GM12878 (cell line): ENCODE measurements at regions not wholly inside any gene's neighbourhood (a gene's known extent, or its start where the extent isn't known, plus 50 kb on each side); places are given as distances from the start of the nearest gene placed in this dataset.
"Not testable (repeated sequence)": the region's sequence is repeated elsewhere in the genome, so short reads cannot be mapped to it uniquely, and the experiment has no call there.

Source experiments
- ATAC-seq: fragments of 200-7000 bp; cut with Tn5 transposase; 3 replicates; pipeline ENCODE4 v1.9.1; 2020; ENCODE audit warnings: mild to moderate bottlenecking, moderate library complexity
- BruUV-seq: library from RNA; stranded (reverse); fragments of 400-500 nt; replicated peaks from 2 replicates; lab custom pipeline; 2021; lab: Mats Ljungman, UMichigan
- CTCF ChIA-PET: fragments of 300-600 bp; sonication (Branson Sonifier 250); formaldehyde crosslinking; extraction: SDS; loops from one replicate; lab custom pipeline; 2021; ENCODE audit warnings: inconsistent platforms; lab: Yijun Ruan, JAX
- POLR2A ChIA-PET: fragments of 350-600 bp; formaldehyde crosslinking; extraction: SDS; loops from one replicate; lab custom pipeline; 2021; ENCODE audit warnings: inconsistent platforms; lab: Charles Lee
- RAD21 ChIA-PET: fragments of 300-600 bp; sonication (Branson Sonifier 250); formaldehyde crosslinking; loops from one replicate; lab custom pipeline; 2023; ENCODE audit warnings: antibody characterized with exemption; ENCODE audit not compliant: unreplicated experiment; lab: Charles Lee
- SMC1A ChIA-PET: fragments of 300-600 bp; sonication (Branson Sonifier 250); formaldehyde crosslinking; loops from one replicate; lab custom pipeline; 2023; ENCODE audit not compliant: unreplicated experiment, uncharacterized antibody; lab: Charles Lee
- DNase-seq: peaks from one replicate; pipeline ENCODE4 v3.0.0-alpha.2; 2011; ENCODE audit warnings: low read depth, low spot score
- FAIRE-seq: peaks from 3 replicates; lab custom pipeline; 2011; peaks lifted over from hg19 to GRCh38; lab: Jason Lieb, UNC
- H2AFZ ChIP-seq: 2 replicates; pipeline ENCODE4 v1.6.0; 2011; ENCODE audit warnings: low read depth, low read length, control low read depth; ENCODE audit not compliant: control insufficient read depth
- H3K27ac ChIP-seq: 2 replicates; pipeline ENCODE4 v1.5.1; 2011; ENCODE audit warnings: control low read depth; ENCODE audit not compliant: control insufficient read depth, insufficient read depth
- H3K27me3 ChIP-seq, 2 experiments: replicated peaks in 1 of 2; 2 replicates each; pipeline versions ENCODE4 v1.6.0 to v1.6.1; 2011; ENCODE audit warnings: low read length in 1 of 2; ENCODE audit not compliant: control insufficient read depth in 2 of 2, insufficient read depth in 2 of 2
- H3K36me3 ChIP-seq, 2 experiments: 2 replicates each; pipeline ENCODE4 v1.5.1; 2011; ENCODE audit warnings: low read length in 1 of 2; ENCODE audit not compliant: control insufficient read depth in 2 of 2, insufficient read depth in 2 of 2
- H3K4me1 ChIP-seq: 2 replicates; pipeline ENCODE4 v1.6.1; 2011; ENCODE audit warnings: mild to moderate bottlenecking, low read length, moderate library complexity, mixed read lengths; ENCODE audit not compliant: control insufficient read depth, insufficient read depth
- H3K4me2 ChIP-seq: 2 replicates; pipeline ENCODE4 v1.6.0; 2011; ENCODE audit warnings: control low read depth; ENCODE audit not compliant: control insufficient read depth, insufficient read depth
- H3K4me3 ChIP-seq: fragments of 200-600 bp; sonication (generic); 2 replicates; pipeline ENCODE4 v1.5.1; 2016
- H3K79me2 ChIP-seq: 2 replicates; pipeline ENCODE4 v1.6.0; 2011; ENCODE audit warnings: low read length; ENCODE audit not compliant: control insufficient read depth, insufficient read depth
- H3K9ac ChIP-seq: 2 replicates; pipeline ENCODE4 v1.8.0; 2011; ENCODE audit warnings: low read length, control low read depth, mixed read lengths; ENCODE audit not compliant: control insufficient read depth, insufficient read depth
- H3K9me3 ChIP-seq: replicated peaks from 3 replicates; pipeline ENCODE4 v1.5.1; 2011; ENCODE audit warnings: mild to moderate bottlenecking, low read length; ENCODE audit not compliant: control insufficient read depth, insufficient read depth
- H4K20me1 ChIP-seq: 2 replicates; pipeline ENCODE4 v1.6.0; 2011; ENCODE audit not compliant: control insufficient read depth, insufficient read depth
- BHLHE40 ChIP-seq, 2 experiments: fragments of 450-650 bp in 1 of 2; IDR thresholded peaks; 2 replicates each; pipeline ENCODE4 v1.6.1; 2011 to 2017; ENCODE audit warnings: low read depth in 2 of 2, borderline replicate concordance in 1 of 2, improper control_type of control experiment in 1 of 2, low read length in 1 of 2, mild to moderate bottlenecking in 1 of 2
- ZBTB4 ChIP-seq: fragments of 450-650 bp; formaldehyde crosslinking; IDR thresholded peaks from 2 replicates; pipeline ENCODE4 v1.4.0; 2022; ENCODE audit warnings: mild to moderate bottlenecking, moderate library complexity
- WGBS: methylation state at CpG from one replicate; pipeline ENCODE4 v1.1.6; 2016; ENCODE audit warnings: low lambda C conversion rate; ENCODE audit not compliant: insufficient replicate concordance, insufficient coverage; ENCODE audit errors: missing lambda C conversion rate; 5-methylcytosine and 5-hydroxymethylcytosine counted together
- in situ Hi-C: fragments of 300-500 bp; cut with MboI; formaldehyde crosslinking; loops from 9 replicates; pipeline ENCODE4 v1.14.3; 2018; ENCODE audit warnings: mixed read lengths
- intact Hi-C: fragments of 100-400 bp; cut with micrococcal nuclease; formaldehyde crosslinking; loops from one replicate; pipeline ENCODE4 v1.14.2; 2022; ENCODE audit not compliant: unreplicated experiment

GRCh38 chr10:34035241-34035790 lies 700.8 kb upstream of the NRP1 start:
- ATAC-seq, BruUV-seq, H3K4me3 ChIP-seq, H3K4me2 ChIP-seq, H3K4me1 ChIP-seq, POLR2A ChIA-PET, H2AFZ ChIP-seq, in situ Hi-C loops, H3K36me3 ChIP-seq, intact Hi-C loops, H3K27me3 ChIP-seq, H3K79me2 ChIP-seq, FAIRE-seq, H3K9ac ChIP-seq, H4K20me1 ChIP-seq, H3K27ac ChIP-seq, SMC1A ChIA-PET, RAD21 ChIA-PET, H3K9me3 ChIP-seq, DNase-seq: not testable (repeated sequence)
- CTCF ChIA-PET, result interaction anchor here (2.2 kb wide), 1 partner anchor 17 kb away, joined by 5 read pairs; no protein-coding TSS in a partner anchor
- WGBS, result 35% methylated on average over 29 of the region's 29 CpGs

- FAIRE-seq (no peak), ATAC-seq (no peak), DNase-seq (no peak)
- BruUV-seq, result no TSS peak
- ChIA-PET CTCF (interaction anchor here (1.4 kb wide), 1 partner anchor 15 kb away, joined by 4 read pairs; no protein-coding TSS in a partner anchor), SMC1A (no interaction called here), POLR2A (no interaction called here), RAD21 (no interaction called here)
- Histone ChIP-seq H3K9me3 (no peaks in the 10 kb centered on the region; the same call in 2 of the 3 replicates), H2AFZ (no peak overlapping the region), H3K27ac (no peak overlapping the region), H3K27me3 (no peaks in the 10 kb centered on the region), H3K4me2 (no peak overlapping the region), H3K36me3 (no peaks in the 10 kb centered on the region), H4K20me1 (no peaks in the 10 kb centered on the region), H3K4me1 (no peaks in the 10 kb centered on the region), H3K79me2 (no peaks in the 10 kb centered on the region), H3K4me3 (no peak overlapping the region), H3K9ac (no peak overlapping the region)
- in situ Hi-C loops (no loop called here), intact Hi-C loops (no loop called here)
- WGBS, result 0% methylated on average over 5 of the region's 5 CpGs
- TF ChIP-seq ZBTB4 (CRISPR knock-in tag) (no peak), BHLHE40 (IDR thresholded peaks at IDR 0.05; ENCODE audit: borderline replicate concordance in 1 of 2, low read depth in 2 of 2, low read length in 1 of 2) (peak in 1 of 2 experiments; percentile 43; a peak in 1 of 4 replicates)
These were observed 698.6 kb upstream of the NRP1 start for GRCh38 chr10:34033078-34033477.
